OCI-LY1 (cell line): ENCODE measurements at regions not wholly inside any gene's neighbourhood (a gene's known extent, or its start where the extent isn't known, plus 50 kb on each side); places are given as distances from the start of the nearest gene placed in this dataset.

Source experiments
- H2AFZ ChIP-seq: fragments of 200-600 bp; sonication (generic), shearing (Covaris generic); 2 replicates; pipeline ENCODE4 v1.6.0; 2014; ENCODE audit warnings: antibody characterized with exemption, mild to moderate bottlenecking, low read length
- H3F3A ChIP-seq: fragments of 200-600 bp; sonication (generic), shearing (Covaris generic); 2 replicates; pipeline ENCODE4 v1.6.0; 2014; ENCODE audit warnings: mild to moderate bottlenecking, antibody characterized with exemption, low read length, moderate library complexity; ENCODE audit not compliant: insufficient read depth
- H3K27ac ChIP-seq: fragments of 200-600 bp; sonication (generic); 2 replicates; pipeline ENCODE4 v1.5.1; 2014; ENCODE audit warnings: low read length, mixed run types, mild to moderate bottlenecking, low read depth; ENCODE audit not compliant: poor library complexity, severe bottlenecking
- H3K27me3 ChIP-seq: fragments of 200-600 bp; sonication (generic); 2 replicates; pipeline ENCODE4 v1.6.0; 2014; ENCODE audit warnings: antibody characterized with exemption, mild to moderate bottlenecking, low read length, moderate library complexity; ENCODE audit not compliant: insufficient read depth
- H3K36me3 ChIP-seq: fragments of 200-600 bp; sonication (generic); 2 replicates; pipeline ENCODE4 v1.6.1; 2014; ENCODE audit warnings: mild to moderate bottlenecking, antibody characterized with exemption, low read length, moderate library complexity, mixed read lengths; ENCODE audit not compliant: insufficient read depth
- H3K4me1 ChIP-seq: fragments of 200-600 bp; sonication (generic); 2 replicates; pipeline ENCODE4 v1.5.1; 2014; ENCODE audit warnings: mild to moderate bottlenecking, low read length, moderate library complexity; ENCODE audit not compliant: insufficient read depth, severe bottlenecking
- H3K4me2 ChIP-seq: fragments of 200-600 bp; sonication (generic), shearing (Covaris generic); 2 replicates; pipeline ENCODE4 v1.6.1; 2014; ENCODE audit warnings: low read length
- H3K4me3 ChIP-seq: fragments of 200-600 bp; sonication (generic); 2 replicates; pipeline ENCODE4 v1.5.1; 2014; ENCODE audit warnings: low read length, low read depth, mild to moderate bottlenecking, mixed read lengths; ENCODE audit not compliant: poor library complexity, severe bottlenecking
- H3K79me2 ChIP-seq: fragments of 200-600 bp; shearing (Covaris generic); 2 replicates; pipeline ENCODE4 v1.6.1; 2016; ENCODE audit warnings: mixed run types, low read length, mixed read lengths; ENCODE audit not compliant: insufficient read depth
- H3K9ac ChIP-seq: fragments of 200-600 bp; sonication (generic), shearing (Covaris generic); 2 replicates; pipeline ENCODE4 v1.6.1; 2014; ENCODE audit warnings: mild to moderate bottlenecking, low read length, mixed read lengths
- H3K9me2 ChIP-seq: fragments of 200-600 bp; sonication (generic), shearing (Covaris generic); 2 replicates; pipeline ENCODE4 v1.6.1; 2014; ENCODE audit warnings: low read depth, mild to moderate bottlenecking, low read length, mixed read lengths
- H3K9me3 ChIP-seq: fragments of 200-600 bp; shearing (Covaris generic); 2 replicates; pipeline ENCODE4 v1.6.1; 2014; ENCODE audit warnings: low read length, mixed read lengths
- H4K20me1 ChIP-seq: fragments of 200-600 bp; sonication (generic), shearing (Covaris generic); 2 replicates; pipeline ENCODE4 v1.6.0; 2016; ENCODE audit warnings: mild to moderate bottlenecking, low read length; ENCODE audit not compliant: insufficient read depth
- EZH2 ChIP-seq: fragments of 200-600 bp; sonication (generic), shearing (Covaris generic); IDR thresholded peaks from 2 replicates; pipeline ENCODE4 v1.8.0; 2017; ENCODE audit warnings: borderline replicate concordance, mixed run types, mild to moderate bottlenecking, antibody characterized with exemption, low read length, moderate library complexity, mixed read lengths
- TF ChIP-seq, protein P1 (sequence below): fragments of 200-600 bp; sonication (generic), shearing (Covaris generic); IDR thresholded peaks from 2 replicates; pipeline ENCODE4 v1.5.1; 2017; ENCODE audit warnings: mild to moderate bottlenecking, antibody characterized with exemption, low read length, moderate library complexity, mixed read lengths

DNA sequence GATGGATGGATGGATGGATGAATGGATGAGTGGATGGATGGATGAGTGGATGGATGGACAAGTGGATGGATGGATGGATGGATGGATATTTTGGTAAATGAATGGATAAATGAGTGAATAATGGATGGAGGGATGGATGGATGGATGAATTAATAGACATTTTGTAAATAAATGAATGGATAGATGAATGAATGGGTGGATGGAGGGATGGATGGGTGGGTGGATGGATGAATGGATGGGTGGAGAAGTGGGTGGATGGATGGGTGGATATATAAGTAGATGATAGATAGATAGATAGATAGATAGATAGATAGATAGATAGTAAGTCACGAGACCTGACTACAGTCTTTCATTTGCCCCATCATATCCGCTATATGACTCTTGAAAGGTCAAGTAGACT is 82.7 kb upstream of the OLFM1 start:
- H3K4me2 ChIP-seq: no peak overlapping the region
- no peaks in the 10 kb centered on the region for H3K79me2 ChIP-seq
- H3K9ac ChIP-seq: no peak overlapping the region
- H3K9me3 ChIP-seq: peaks cover 25% of the 10 kb centered on the region
- H2AFZ ChIP-seq: no peak overlapping the region
- no peaks in the 10 kb centered on the region for H3K9me2 ChIP-seq
- TF ChIP-seq EZH2: no peak
- TF ChIP-seq, protein P1, sequence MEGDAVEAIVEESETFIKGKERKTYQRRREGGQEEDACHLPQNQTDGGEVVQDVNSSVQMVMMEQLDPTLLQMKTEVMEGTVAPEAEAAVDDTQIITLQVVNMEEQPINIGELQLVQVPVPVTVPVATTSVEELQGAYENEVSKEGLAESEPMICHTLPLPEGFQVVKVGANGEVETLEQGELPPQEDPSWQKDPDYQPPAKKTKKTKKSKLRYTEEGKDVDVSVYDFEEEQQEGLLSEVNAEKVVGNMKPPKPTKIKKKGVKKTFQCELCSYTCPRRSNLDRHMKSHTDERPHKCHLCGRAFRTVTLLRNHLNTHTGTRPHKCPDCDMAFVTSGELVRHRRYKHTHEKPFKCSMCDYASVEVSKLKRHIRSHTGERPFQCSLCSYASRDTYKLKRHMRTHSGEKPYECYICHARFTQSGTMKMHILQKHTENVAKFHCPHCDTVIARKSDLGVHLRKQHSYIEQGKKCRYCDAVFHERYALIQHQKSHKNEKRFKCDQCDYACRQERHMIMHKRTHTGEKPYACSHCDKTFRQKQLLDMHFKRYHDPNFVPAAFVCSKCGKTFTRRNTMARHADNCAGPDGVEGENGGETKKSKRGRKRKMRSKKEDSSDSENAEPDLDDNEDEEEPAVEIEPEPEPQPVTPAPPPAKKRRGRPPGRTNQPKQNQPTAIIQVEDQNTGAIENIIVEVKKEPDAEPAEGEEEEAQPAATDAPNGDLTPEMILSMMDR: no peak
- H3K36me3 ChIP-seq: no peaks in the 10 kb centered on the region; the same call in 1 of the 2 replicates
- H3K27ac ChIP-seq: no peak overlapping the region
- H3K4me1 ChIP-seq: no peaks in the 10 kb centered on the region
- peaks cover 4% of the 10 kb centered on the region; the same call in 1 of the 2 replicates for H3K27me3 ChIP-seq
- no peak overlapping the region for H3K4me3 ChIP-seq
- H4K20me1 ChIP-seq: no peaks in the 10 kb centered on the region
- H3F3A ChIP-seq: no peaks in the 10 kb centered on the region

DNA sequence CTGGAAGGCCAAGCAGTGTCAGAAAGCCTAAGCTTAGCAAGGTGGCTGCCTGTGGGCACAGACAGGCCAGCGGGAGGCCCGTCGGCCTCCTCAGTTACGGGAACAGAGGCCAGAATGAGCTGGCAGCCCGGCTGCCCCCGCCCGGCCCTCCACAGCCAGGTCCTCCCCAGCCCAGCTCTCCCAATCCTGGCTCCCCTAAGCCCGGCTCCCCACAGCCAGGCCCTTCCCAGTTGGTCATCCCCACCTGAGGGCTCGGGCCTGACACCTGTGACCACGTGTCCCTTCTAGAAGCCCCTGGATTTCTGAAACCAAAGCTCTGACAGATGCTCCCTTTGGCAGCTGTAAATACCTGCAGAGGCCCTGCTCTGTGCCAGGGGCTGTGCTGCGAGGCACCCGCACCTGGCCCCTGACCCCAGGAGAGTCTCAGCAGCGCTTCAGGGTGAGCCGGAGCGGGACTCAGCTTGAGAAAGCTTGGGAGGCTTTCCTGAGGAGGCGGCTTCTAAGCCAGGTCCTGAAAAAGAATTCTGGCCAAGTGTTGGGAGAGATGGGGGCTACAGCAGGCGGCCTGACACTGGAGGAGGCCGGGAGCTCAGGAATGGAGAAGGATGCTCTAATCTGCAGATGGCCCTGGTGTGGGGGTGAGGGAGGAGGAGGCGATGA is 80.4 kb upstream of the OLFM1 start:
- no peaks in the 10 kb centered on the region for H3K36me3 ChIP-seq
- no peaks in the 10 kb centered on the region for H4K20me1 ChIP-seq
- TF ChIP-seq EZH2: no peak
- TF ChIP-seq, protein P1: no peak
- no peak overlapping the region for H3K27ac ChIP-seq
- no peaks in the 10 kb centered on the region for H3K4me1 ChIP-seq
- H3K9ac ChIP-seq: no peak overlapping the region
- no peaks in the 10 kb centered on the region for H3K79me2 ChIP-seq
- peaks cover 8% of the 10 kb centered on the region; the same call in 1 of the 2 replicates for H3K27me3 ChIP-seq
- H3F3A ChIP-seq: no peaks in the 10 kb centered on the region
- H3K9me2 ChIP-seq: no peaks in the 10 kb centered on the region
- H2AFZ ChIP-seq: no peak overlapping the region
- H3K9me3 ChIP-seq: peaks cover 2% of the 10 kb centered on the region; the same call in 1 of the 2 replicates
- no peak overlapping the region for H3K4me3 ChIP-seq
- H3K4me2 ChIP-seq: no peak overlapping the region

DNA sequence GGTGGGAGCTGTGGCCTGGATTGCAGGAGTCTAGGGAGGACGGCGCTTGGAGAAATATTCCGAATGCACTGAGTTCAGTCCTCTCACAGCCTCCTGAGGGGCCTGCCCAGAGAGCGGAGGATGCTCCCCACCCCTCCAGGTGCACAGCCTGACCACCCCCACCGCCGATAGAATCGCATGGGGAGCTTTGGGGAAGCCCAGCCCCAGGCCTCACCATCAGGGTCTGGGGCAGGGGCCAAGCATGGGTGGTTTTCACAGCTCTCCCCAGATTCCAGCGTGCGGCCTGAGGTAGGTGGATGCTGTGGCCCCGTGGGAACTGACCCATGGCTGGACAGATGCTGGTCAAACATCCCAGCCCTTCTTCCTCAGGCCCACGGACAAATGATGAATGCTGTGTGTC is 79.9 kb upstream of the OLFM1 start:
- no peaks in the 10 kb centered on the region for H3K4me1 ChIP-seq
- no peak overlapping the region for H3K4me3 ChIP-seq
- no peaks in the 10 kb centered on the region for H3K36me3 ChIP-seq
- no peaks in the 10 kb centered on the region for H4K20me1 ChIP-seq
- no peak overlapping the region for H2AFZ ChIP-seq
- H3K9me3 ChIP-seq: peaks cover under 1% of the 10 kb centered on the region; the same call in 1 of the 2 replicates
- H3K27ac ChIP-seq: no peak overlapping the region
- H3K9me2 ChIP-seq: no peaks in the 10 kb centered on the region
- H3K27me3 ChIP-seq: peaks cover 8% of the 10 kb centered on the region; the same call in 1 of the 2 replicates
- TF ChIP-seq EZH2: no peak
- TF ChIP-seq, protein P1: no peak
- H3F3A ChIP-seq: no peaks in the 10 kb centered on the region
- H3K79me2 ChIP-seq: no peaks in the 10 kb centered on the region
- H3K4me2 ChIP-seq: no peak overlapping the region
- H3K9ac ChIP-seq: no peak overlapping the region
